ENCODE measurements at regions not wholly inside any gene's neighbourhood (a gene's known extent, or its start where the extent isn't known, plus 50 kb on each side); places are given as distances from the start of the nearest gene placed in this dataset.

DNA sequence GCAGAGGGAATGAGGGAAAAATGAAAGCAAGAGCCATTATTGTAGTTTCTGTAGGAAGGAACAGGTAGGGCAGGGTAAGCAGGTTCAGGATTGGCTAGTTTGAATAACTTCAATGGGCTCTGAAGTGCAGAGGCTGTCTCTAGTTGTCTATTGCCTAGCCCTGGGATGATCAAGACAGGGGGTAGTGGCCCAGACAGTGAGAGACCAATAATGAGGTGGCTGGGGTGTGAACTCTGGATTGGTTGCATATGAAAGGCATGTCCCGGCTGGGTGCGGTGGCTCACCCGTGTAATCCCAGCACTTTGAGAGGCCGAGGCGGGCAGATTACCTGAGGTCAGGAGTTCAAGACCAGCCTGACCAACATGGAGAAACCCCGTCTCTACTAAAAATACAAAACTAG, 67.5 kb upstream of the SLC38A11 start:
- TF ChIP-seq, protein P1, sequence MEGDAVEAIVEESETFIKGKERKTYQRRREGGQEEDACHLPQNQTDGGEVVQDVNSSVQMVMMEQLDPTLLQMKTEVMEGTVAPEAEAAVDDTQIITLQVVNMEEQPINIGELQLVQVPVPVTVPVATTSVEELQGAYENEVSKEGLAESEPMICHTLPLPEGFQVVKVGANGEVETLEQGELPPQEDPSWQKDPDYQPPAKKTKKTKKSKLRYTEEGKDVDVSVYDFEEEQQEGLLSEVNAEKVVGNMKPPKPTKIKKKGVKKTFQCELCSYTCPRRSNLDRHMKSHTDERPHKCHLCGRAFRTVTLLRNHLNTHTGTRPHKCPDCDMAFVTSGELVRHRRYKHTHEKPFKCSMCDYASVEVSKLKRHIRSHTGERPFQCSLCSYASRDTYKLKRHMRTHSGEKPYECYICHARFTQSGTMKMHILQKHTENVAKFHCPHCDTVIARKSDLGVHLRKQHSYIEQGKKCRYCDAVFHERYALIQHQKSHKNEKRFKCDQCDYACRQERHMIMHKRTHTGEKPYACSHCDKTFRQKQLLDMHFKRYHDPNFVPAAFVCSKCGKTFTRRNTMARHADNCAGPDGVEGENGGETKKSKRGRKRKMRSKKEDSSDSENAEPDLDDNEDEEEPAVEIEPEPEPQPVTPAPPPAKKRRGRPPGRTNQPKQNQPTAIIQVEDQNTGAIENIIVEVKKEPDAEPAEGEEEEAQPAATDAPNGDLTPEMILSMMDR (IDR thresholded peaks at IDR 0.05; ENCODE audit: low read length), result no peak
- TF ChIP-seq EZH2 (IDR thresholded peaks at IDR 0.05; ENCODE audit: borderline replicate concordance, low read length), result no peak
- Histone ChIP-seq H3K79me2 (ENCODE audit: insufficient read depth, low read length) (no peaks in the 10 kb centered on the region), H4K20me1 (ENCODE audit: insufficient read depth, low read length) (no peaks in the 10 kb centered on the region)

DNA sequence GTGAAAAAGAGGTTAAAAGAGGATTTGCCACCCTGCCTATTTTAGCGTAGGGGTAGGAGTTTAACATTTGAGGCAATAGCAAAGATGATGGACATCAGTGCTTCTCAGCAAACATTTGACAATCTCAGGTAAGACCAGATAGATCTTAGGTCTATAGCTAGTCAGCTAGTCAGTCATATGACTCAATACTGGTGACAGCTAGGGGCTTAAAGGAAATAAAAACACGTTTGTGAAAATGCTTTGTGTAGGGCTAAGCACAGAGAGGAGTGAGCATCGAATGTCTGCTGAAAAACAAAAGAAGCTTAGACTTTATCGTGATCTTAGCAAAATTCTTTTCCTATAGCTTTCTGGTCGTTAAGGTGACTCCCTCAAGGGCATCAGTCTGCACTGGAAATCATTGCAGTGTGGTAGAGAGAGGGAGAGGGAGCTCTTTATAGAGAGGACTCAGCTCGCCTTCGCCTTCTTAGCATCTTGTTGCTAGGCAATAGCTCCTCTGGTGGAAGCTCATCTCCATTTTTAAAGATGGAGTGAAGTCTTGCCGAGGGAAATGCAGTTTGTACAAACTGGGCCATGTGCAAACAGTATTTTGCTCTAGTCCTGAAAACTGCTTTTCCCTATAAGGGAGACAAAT, 62.8 kb upstream of the SLC38A11 start:
- Histone ChIP-seq H3K4me3 (ENCODE audit: low read depth, low read length, poor library complexity, severe bottlenecking) (no peak overlapping the region), H3K36me3 (ENCODE audit: insufficient read depth, low read length) (no peaks in the 10 kb centered on the region), H3K27ac (ENCODE audit: low read depth, low read length, poor library complexity, severe bottlenecking) (no peak overlapping the region), H2AFZ (ENCODE audit: low read length) (no peak overlapping the region), H4K20me1 (ENCODE audit: insufficient read depth, low read length) (no peaks in the 10 kb centered on the region), H3F3A (ENCODE audit: insufficient read depth, low read length) (no peaks in the 10 kb centered on the region), H3K79me2 (ENCODE audit: insufficient read depth, low read length) (no peaks in the 10 kb centered on the region), H3K9ac (ENCODE audit: low read length) (no peak overlapping the region), H3K27me3 (ENCODE audit: insufficient read depth, low read length) (no peaks in the 10 kb centered on the region), H3K9me2 (ENCODE audit: low read depth, low read length) (no peaks in the 10 kb centered on the region), H3K9me3 (ENCODE audit: low read length) (no peaks in the 10 kb centered on the region), H3K4me1 (ENCODE audit: insufficient read depth, low read length, severe bottlenecking) (no peaks in the 10 kb centered on the region), H3K4me2 (ENCODE audit: low read length) (no peak overlapping the region)
- no peak for TF ChIP-seq EZH2 (IDR thresholded peaks at IDR 0.05; ENCODE audit: borderline replicate concordance, low read length)
- TF ChIP-seq, protein P1 (IDR thresholded peaks at IDR 0.05; ENCODE audit: low read length), result no peak

More for the DNA sequence above, 67.5 kb upstream of the SLC38A11 start:
- Histone ChIP-seq H3F3A (ENCODE audit: insufficient read depth, low read length) (no peaks in the 10 kb centered on the region), H3K27me3 (ENCODE audit: insufficient read depth, low read length) (no peaks in the 10 kb centered on the region), H3K4me1 (ENCODE audit: insufficient read depth, low read length, severe bottlenecking) (no peaks in the 10 kb centered on the region), H3K4me3 (ENCODE audit: low read depth, low read length, poor library complexity, severe bottlenecking) (no peak overlapping the region), H3K4me2 (ENCODE audit: low read length) (no peak overlapping the region), H3K9me3 (ENCODE audit: low read length) (no peaks in the 10 kb centered on the region), H3K27ac (ENCODE audit: low read depth, low read length, poor library complexity, severe bottlenecking) (no peak overlapping the region), H3K9me2 (ENCODE audit: low read depth, low read length) (no peaks in the 10 kb centered on the region), H3K36me3 (ENCODE audit: insufficient read depth, low read length) (no peaks in the 10 kb centered on the region), H3K9ac (ENCODE audit: low read length) (no peak overlapping the region), H2AFZ (ENCODE audit: low read length) (no peak overlapping the region)

DNA sequence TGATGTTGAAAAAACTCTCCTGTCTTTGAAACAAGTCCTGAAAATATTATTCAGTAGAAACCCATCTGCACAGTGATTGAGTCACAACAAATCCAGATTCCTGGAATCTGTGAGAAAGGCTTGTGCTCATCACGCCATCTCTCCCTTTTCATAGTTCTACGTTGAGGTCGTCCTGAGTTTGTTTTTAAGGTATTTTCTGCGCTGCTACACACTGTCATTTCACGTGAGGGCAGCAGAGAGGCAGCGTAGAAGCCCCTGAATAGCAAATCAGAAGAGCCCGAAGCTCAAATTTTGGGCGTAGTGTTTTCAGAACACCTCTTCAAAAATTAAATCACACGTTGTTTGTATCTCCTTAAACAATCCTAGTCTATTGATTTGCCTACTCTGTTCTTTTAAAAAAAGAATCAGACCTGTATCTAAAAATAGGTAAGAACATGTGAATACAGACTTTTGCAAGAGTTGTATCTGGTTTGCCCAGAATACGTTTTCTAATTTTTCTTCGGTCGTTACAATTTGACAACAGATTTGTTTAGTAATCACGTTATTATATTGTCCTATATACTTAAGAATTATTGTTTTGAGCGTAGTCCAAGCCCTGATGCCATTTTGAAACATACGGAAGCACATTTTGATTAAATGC, 61.6 kb upstream of the SLC38A11 start:
- no peaks in the 10 kb centered on the region for H3F3A ChIP-seq (ENCODE audit: insufficient read depth, low read length)

More for the DNA sequence above, 61.6 kb upstream of the SLC38A11 start:
- no peak overlapping the region for H3K4me3 ChIP-seq (ENCODE audit: low read depth, low read length, poor library complexity, severe bottlenecking)
- no peaks in the 10 kb centered on the region for H3K36me3 ChIP-seq (ENCODE audit: insufficient read depth, low read length)
- no peaks in the 10 kb centered on the region for H4K20me1 ChIP-seq (ENCODE audit: insufficient read depth, low read length)
- no peak for TF ChIP-seq EZH2 (IDR thresholded peaks at IDR 0.05; ENCODE audit: borderline replicate concordance, low read length)
- TF ChIP-seq, protein P1 (IDR thresholded peaks at IDR 0.05; ENCODE audit: low read length), result peak; percentile 70
- H3K4me1 ChIP-seq (ENCODE audit: insufficient read depth, low read length, severe bottlenecking), result no peaks in the 10 kb centered on the region
- H2AFZ ChIP-seq (ENCODE audit: low read length), result no peak overlapping the region
- H3K79me2 ChIP-seq (ENCODE audit: insufficient read depth, low read length), result no peaks in the 10 kb centered on the region
- no peak overlapping the region for H3K4me2 ChIP-seq (ENCODE audit: low read length)
- H3K9me2 ChIP-seq (ENCODE audit: low read depth, low read length), result no peaks in the 10 kb centered on the region
- H3K9me3 ChIP-seq (ENCODE audit: low read length), result no peaks in the 10 kb centered on the region
- H3K27me3 ChIP-seq (ENCODE audit: insufficient read depth, low read length), result no peaks in the 10 kb centered on the region
- no peak overlapping the region for H3K27ac ChIP-seq (ENCODE audit: low read depth, low read length, poor library complexity, severe bottlenecking)
- H3K9ac ChIP-seq (ENCODE audit: low read length), result no peak overlapping the region

Measured in OCI-LY1 (cell line).